NK-92 treated with Interleukin-12 subunit alpha and Interleukin-12 subunit beta, amount 100 ng/mL, for 24 hours (cell line): ENCODE measurements at regions not wholly inside any gene's neighbourhood (a gene's known extent, or its start where the extent isn't known, plus 50 kb on each side); places are given as distances from the start of the nearest gene placed in this dataset.

Source experiments
- DNase-seq: peaks from one replicate; lab custom pipeline; 2025; lab: John Stamatoyannopoulos, UW

GRCh38 chr9:108001237-108001636 is 511.7 kb upstream of the KLF4 start:
- DNase-seq: no peak

GRCh38 chr9:107999890-108000289 is 510.3 kb upstream of the KLF4 start:
- DNase-seq: no peak

- no peak for DNase-seq
Observed at GRCh38 chr9:107999011-107999410, 509.4 kb upstream of the KLF4 start.

- DNase-seq: no peak
Observed at GRCh38 chr9:107994648-107995047, 505.1 kb upstream of the KLF4 start.

GRCh38 chr9:107992271-107992670 is 502.7 kb upstream of the KLF4 start:
- no peak for DNase-seq

- no peak for DNase-seq
Observed at GRCh38 chr9:107991581-107991980, 502.0 kb upstream of the KLF4 start.

GRCh38 chr9:107989544-107989943 is 500.0 kb upstream of the KLF4 start:
- no peak for DNase-seq

- no peak for DNase-seq
Observed at GRCh38 chr9:107989099-107989498, 499.5 kb upstream of the KLF4 start.

GRCh38 chr9:107984956-107985355 is 495.4 kb upstream of the KLF4 start:
- no peak for DNase-seq

- DNase-seq: no peak
Observed at GRCh38 chr9:107983762-107984161, 494.2 kb upstream of the KLF4 start.

- DNase-seq: no peak
Observed at GRCh38 chr9:107983181-107983603, 493.6 kb upstream of the KLF4 start.

- DNase-seq: no peak
Observed at GRCh38 chr9:107982745-107983144, 493.2 kb upstream of the KLF4 start.

- DNase-seq: no peak
Observed at GRCh38 chr9:107982001-107982400, 492.4 kb upstream of the KLF4 start.

GRCh38 chr9:107980984-107981383 is 491.4 kb upstream of the KLF4 start:
- no peak for DNase-seq

- no peak for DNase-seq
Observed at GRCh38 chr9:107976767-107977166, 487.2 kb upstream of the KLF4 start.

GRCh38 chr9:107975426-107976010 is 485.9 kb upstream of the KLF4 start:
- DNase-seq: no peak

GRCh38 chr9:107973451-107973850 is 483.9 kb upstream of the KLF4 start:
- DNase-seq: no peak

- DNase-seq: no peak
Observed at GRCh38 chr9:107972346-107972745, 482.8 kb upstream of the KLF4 start.

GRCh38 chr9:107971241-107971640 is 481.7 kb upstream of the KLF4 start:
- no peak for DNase-seq

- no peak for DNase-seq
Observed at GRCh38 chr9:107970726-107971125, 481.2 kb upstream of the KLF4 start.

- DNase-seq: no peak
Observed at GRCh38 chr9:107969727-107970126, 480.2 kb upstream of the KLF4 start.

GRCh38 chr9:107969141-107969540 is 479.6 kb upstream of the KLF4 start:
- DNase-seq: no peak

GRCh38 chr9:107963246-107963645 is 473.7 kb upstream of the KLF4 start:
- DNase-seq: no peak

- DNase-seq: no peak
Observed at GRCh38 chr9:107960916-107961315, 471.3 kb upstream of the KLF4 start.

GRCh38 chr9:107954312-107954711 is 464.7 kb upstream of the KLF4 start:
- no peak for DNase-seq
